Ascending aorta (tissue), 2 donors: ENCODE measurements at regions not wholly inside any gene's neighbourhood (a gene's known extent, or its start where the extent isn't known, plus 50 kb on each side); places are given as distances from the start of the nearest gene placed in this dataset.

ENCODE experiments used
- DNase-seq, 2 donors: peaks; one replicate each; pipeline ENCODE4 v3.0.0-alpha.2; 2019; ENCODE audit warnings: low spot score in 2 of 2
- H3K27ac ChIP-seq, 2 donors: fragments of 200-600 bp; sonication (generic); one replicate each; pipeline ENCODE4 v1.5.1; 2016 to 2017; ENCODE audit warnings: mild to moderate bottlenecking in 1 of 2
- H3K27me3 ChIP-seq: fragments of 200-600 bp; sonication (generic); one replicate; pipeline ENCODE4 v1.5.1; 2017
- H3K36me3 ChIP-seq, 2 donors: fragments of 200-600 bp; sonication (generic); one replicate each; pipeline ENCODE4 v1.5.1; 2016
- H3K4me1 ChIP-seq, 2 donors: fragments of 200-600 bp; sonication (generic); one replicate each; pipeline ENCODE4 v1.5.1; 2016 to 2017; ENCODE audit warnings: mild to moderate bottlenecking in 1 of 2
- H3K4me3 ChIP-seq, 2 donors: fragments of 200-600 bp; sonication (generic); one replicate each; pipeline ENCODE4 v1.5.1; 2016 to 2017; ENCODE audit warnings: mild to moderate bottlenecking in 1 of 2
- H3K9me3 ChIP-seq, 2 donors: fragments of 200-600 bp; sonication (generic); one replicate each; pipeline ENCODE4 v1.5.1; 2016
- intact Hi-C: fragments of 100-400 bp; cut with DNase I; formaldehyde crosslinking; loops from one replicate; pipeline ENCODE4 v1.15.1; 2023
- TF ChIP-seq, protein P1 (sequence below), 3 experiments: fragments of 200-600 bp in 2 of 3; fragments of 450-650 bp in 1 of 3; sonication (generic) in 2 of 3; IDR thresholded peaks; one replicate each; pipeline ENCODE4 v1.5.1; 2016 to 2019; ENCODE audit warnings: antibody characterized with exemption in 3 of 3, mild to moderate bottlenecking in 1 of 3, moderate library complexity in 1 of 3

DNA sequence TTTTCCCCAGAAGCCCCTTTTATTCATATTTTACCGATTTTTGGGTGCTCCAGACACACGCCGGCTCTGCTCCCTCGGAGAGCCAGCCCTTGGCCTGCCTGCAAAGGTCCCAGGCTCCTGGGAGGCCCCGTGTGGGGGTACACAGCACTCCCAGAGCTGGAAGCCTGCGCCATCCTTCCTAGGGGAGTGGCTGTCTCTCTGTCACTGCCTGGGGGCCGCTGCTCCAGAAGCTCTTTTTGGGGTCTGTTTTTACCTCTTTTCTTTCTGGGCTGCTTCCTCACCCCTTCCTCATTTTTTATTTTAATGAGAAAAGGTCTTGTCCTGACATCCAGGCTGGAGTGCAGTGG, 119.1 kb upstream of the COL5A1 start:
- TF ChIP-seq, protein P1, sequence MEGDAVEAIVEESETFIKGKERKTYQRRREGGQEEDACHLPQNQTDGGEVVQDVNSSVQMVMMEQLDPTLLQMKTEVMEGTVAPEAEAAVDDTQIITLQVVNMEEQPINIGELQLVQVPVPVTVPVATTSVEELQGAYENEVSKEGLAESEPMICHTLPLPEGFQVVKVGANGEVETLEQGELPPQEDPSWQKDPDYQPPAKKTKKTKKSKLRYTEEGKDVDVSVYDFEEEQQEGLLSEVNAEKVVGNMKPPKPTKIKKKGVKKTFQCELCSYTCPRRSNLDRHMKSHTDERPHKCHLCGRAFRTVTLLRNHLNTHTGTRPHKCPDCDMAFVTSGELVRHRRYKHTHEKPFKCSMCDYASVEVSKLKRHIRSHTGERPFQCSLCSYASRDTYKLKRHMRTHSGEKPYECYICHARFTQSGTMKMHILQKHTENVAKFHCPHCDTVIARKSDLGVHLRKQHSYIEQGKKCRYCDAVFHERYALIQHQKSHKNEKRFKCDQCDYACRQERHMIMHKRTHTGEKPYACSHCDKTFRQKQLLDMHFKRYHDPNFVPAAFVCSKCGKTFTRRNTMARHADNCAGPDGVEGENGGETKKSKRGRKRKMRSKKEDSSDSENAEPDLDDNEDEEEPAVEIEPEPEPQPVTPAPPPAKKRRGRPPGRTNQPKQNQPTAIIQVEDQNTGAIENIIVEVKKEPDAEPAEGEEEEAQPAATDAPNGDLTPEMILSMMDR (IDR thresholded peaks at IDR 0.05): no peak
- Histone ChIP-seq H3K36me3 (no peaks in the 10 kb centered on the region), H3K27me3 (no peaks in the 10 kb centered on the region), H3K9me3 (no peaks in the 10 kb centered on the region), H3K27ac (no peak overlapping the region), H3K4me3 (no peak overlapping the region), H3K4me1 (no peaks in the 10 kb centered on the region)
- DNase-seq: no peak
- intact Hi-C loops: no loop called here

DNA sequence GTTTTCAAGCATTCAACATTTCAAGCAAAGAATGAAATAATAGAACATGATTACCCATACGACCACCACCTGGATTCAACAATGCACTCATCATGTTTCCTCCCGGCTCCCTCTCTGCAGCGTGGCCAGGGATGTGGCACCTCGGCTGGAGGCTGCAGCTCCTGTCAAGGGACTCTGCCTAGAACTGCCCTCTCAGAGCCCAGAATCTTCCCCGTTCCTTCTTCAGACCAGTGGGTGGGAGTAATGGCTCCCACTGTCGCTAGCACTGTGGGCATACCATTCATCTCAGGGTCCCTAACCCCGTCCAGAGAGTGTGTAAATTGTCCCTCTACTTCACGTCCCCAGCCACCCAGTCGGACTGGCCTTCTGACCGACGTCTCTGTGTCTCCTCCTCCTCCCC, 118.6 kb upstream of the COL5A1 start:
- Histone ChIP-seq H3K27me3 (no peaks in the 10 kb centered on the region), H3K9me3 (no peaks in the 10 kb centered on the region), H3K36me3 (no peaks in the 10 kb centered on the region), H3K27ac (no peak overlapping the region), H3K4me1 (no peaks in the 10 kb centered on the region), H3K4me3 (no peak overlapping the region)
- intact Hi-C loops: no loop called here
- TF ChIP-seq, protein P1 (IDR thresholded peaks at IDR 0.05): no peak
- DNase-seq: no peak

DNA sequence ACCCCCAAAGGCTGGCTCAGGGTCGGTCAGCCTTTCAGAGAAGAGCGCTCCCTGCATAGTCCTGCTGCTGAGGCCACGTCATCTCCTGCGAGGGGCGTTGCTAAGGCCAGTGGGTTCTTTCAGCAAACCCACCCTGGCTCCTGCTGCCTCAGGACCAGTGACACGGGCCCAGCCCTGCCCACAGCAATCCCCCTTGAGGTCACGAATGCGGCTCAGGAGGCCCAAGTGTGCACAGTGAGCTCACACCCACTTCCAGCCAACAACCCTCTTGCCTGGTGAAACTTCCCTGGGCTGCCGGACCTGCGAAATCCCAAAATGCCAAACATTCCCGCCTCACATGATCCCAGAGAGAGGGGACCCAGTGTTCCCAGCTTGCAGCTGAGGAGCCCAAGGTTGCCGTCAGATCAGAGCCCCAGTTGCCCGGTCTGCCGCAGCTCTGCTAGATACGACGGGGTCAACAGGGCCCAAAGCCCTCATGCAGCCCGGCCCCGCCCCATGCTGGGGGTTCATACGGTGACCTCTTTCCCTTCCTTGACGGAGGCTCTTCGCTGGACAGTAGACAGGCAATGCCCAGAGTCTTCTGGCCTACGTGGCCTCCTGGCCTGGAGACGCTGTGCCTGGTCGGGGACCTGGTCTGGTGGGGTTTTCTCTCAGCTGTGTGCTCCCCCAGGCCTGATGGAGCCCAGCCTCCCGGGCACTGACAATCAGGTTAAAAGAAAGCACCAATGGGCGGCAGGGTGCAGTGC, 116.4 kb upstream of the COL5A1 start:
- Histone ChIP-seq H3K4me3 (no peak overlapping the region), H3K36me3 (no peaks in the 10 kb centered on the region), H3K4me1 (no peaks in the 10 kb centered on the region), H3K9me3 (no peaks in the 10 kb centered on the region), H3K27ac (no peak overlapping the region), H3K27me3 (no peaks in the 10 kb centered on the region)
- no peak for DNase-seq
- TF ChIP-seq, protein P1 (IDR thresholded peaks at IDR 0.05): no peak
- intact Hi-C loops: no loop called here

DNA sequence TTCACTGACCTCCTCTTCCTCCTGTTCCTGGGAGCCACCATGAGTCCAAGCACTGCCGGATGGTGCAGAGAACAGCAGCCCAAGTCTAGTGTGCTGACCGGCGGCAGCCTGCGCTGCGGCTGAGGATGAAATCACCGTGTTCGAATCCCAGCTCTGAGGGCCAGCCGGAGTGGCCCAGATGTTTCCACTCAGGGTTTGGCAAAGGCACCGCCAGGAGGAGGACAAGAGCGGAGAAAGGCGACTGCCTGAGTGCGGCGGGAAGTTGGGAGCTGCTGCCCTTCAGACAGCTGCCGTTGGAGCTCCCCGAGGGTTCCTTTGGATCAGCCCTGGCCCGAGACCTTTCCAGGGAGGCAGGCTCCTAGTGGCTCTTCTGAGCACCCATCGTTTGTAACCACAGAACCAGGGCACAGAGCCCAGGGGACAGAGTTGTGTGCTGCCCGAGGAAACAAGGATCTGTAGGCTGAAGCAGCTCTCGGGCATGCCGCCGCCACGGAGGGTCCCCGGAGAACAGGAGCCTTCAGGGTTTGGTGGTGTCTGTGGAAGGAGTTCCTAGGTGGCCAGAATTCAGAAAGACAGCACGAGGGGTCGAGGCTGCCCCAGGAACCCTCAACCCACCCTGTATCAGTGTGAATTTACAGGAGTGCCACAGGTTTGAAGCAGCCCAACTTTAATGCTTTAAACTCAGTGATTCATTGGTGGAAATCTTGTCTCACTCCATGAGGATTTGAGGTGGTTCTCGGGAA, 115.6 kb upstream of the COL5A1 start:
- Histone ChIP-seq H3K9me3 (peaks cover 0 to 3% of the 10 kb centered on the region in 2 donors), H3K27ac (no peak overlapping the region), H3K4me1 (no peaks in the 10 kb centered on the region), H3K27me3 (no peaks in the 10 kb centered on the region), H3K36me3 (no peaks in the 10 kb centered on the region), H3K4me3 (no peak overlapping the region)
- TF ChIP-seq, protein P1 (IDR thresholded peaks at IDR 0.05): no peak
- intact Hi-C loops: no loop called here
- no peak for DNase-seq

DNA sequence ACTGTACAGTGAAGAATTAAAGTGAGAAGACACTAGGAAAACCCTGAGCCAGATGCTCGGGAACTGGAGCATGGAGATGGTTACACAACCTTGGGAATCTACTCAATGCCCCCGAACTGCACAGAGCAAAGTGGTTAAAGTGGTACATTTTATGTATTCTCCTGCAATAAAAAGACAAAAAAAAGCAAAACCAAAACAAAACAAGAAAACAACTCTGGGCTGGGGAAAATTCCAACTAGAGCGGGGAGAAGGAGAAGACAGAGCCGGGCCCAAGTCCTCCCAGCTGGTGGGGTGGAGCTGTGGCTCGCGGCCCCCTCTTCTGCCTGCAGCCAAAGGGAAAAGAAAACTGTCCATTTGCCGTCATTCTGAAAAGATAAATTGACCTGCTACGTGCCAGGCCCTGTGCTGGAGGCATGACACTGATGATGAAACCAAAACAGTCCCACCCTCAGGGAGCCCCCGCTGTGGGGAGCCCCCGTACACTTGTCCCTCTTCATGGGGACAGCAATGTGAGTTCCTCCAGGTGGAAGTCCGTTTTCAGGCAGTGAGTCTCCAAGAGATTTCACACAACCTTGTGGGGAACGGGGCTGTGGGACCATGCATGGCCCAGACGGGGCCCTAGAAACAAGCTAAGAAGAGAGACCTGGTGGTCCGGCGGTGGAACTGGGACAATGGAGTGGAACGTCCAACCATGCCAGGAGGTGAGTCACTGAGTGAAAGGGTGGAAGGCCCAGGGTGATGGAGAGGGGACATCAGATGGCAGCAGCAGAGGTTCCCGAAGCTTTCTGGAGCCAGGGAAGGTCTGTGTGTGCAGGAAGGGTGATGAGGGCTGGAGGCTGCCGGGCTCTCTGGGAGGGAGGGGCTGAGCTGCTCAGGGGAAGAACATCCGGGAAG, 114.8 kb upstream of the COL5A1 start:
- Histone ChIP-seq H3K4me1 (no peaks in the 10 kb centered on the region), H3K4me3 (no peak overlapping the region), H3K36me3 (no peaks in the 10 kb centered on the region), H3K27me3 (no peaks in the 10 kb centered on the region), H3K9me3 (peaks cover 0 to 8% of the 10 kb centered on the region in 2 donors), H3K27ac (no peak overlapping the region)
- TF ChIP-seq, protein P1 (IDR thresholded peaks at IDR 0.05): no peak
- intact Hi-C loops: no loop called here
- DNase-seq: no peak
